Thyroid gland (tissue), 4 donors: ENCODE measurements at regions not wholly inside any gene's neighbourhood (a gene's known extent, or its start where the extent isn't known, plus 50 kb on each side); places are given as distances from the start of the nearest gene placed in this dataset.

Experiments
- DNase-seq, 2 donors: peaks; one replicate each; pipeline ENCODE4 v3.0.0-alpha.2; 2019
- H3K27ac ChIP-seq, 3 donors: fragments of 200-600 bp; sonication (generic); 1 replicate in 2 of 3; 2 replicates in 1 of 3; pipeline ENCODE4 v1.5.1; 2016 to 2019; ENCODE audit warnings: mild to moderate bottlenecking in 1 of 3, moderate library complexity in 1 of 3
- H3K27me3 ChIP-seq: fragments of 200-600 bp; sonication (generic); one replicate; pipeline ENCODE4 v1.5.1; 2019
- H3K36me3 ChIP-seq, 2 donors: fragments of 200-600 bp; sonication (generic); one replicate each; pipeline ENCODE4 v1.5.1; 2016 to 2019
- H3K4me1 ChIP-seq, 2 donors: fragments of 200-600 bp; sonication (generic); one replicate each; pipeline ENCODE4 v1.5.1; 2017 to 2019
- H3K4me3 ChIP-seq, 3 donors: fragments of 200-600 bp; sonication (generic); replicated peaks in 1 of 3; 1 replicate in 2 of 3; 2 replicates in 1 of 3; pipeline ENCODE4 v1.5.1; 2016; ENCODE audit warnings: mild to moderate bottlenecking in 1 of 3
- H3K9me3 ChIP-seq: fragments of 200-600 bp; sonication (generic); one replicate; pipeline ENCODE4 v1.5.1; 2017
- CTCF ChIP-seq, 6 experiments: fragments of 200-600 bp in 3 of 6; fragments of 450-650 bp in 3 of 6; sonication (generic) in 3 of 6; IDR thresholded peaks; one replicate each; pipeline ENCODE4 v1.5.1; 2016 to 2019; ENCODE audit warnings: antibody characterized with exemption in 6 of 6, mild to moderate bottlenecking in 2 of 6, inconsistent platforms in 1 of 6, moderate library complexity in 1 of 6
- POLR2A ChIP-seq, 2 donors: fragments of 450-650 bp; IDR thresholded peaks; one replicate each; pipeline ENCODE4 v1.6.1; 2017; ENCODE audit warnings: antibody characterized with exemption in 2 of 2, mild to moderate bottlenecking in 2 of 2, moderate library complexity in 1 of 2
- WGBS, 2 donors: methylation state at CpG; one replicate each; pipeline ENCODE4 v1.1.5; 2017; 5-methylcytosine and 5-hydroxymethylcytosine counted together
- intact Hi-C: fragments of 100-400 bp; cut with DNase I; formaldehyde crosslinking; loops from one replicate; pipeline ENCODE4 v1.15.1; 2023

GRCh38 chrX:110871839-110872238 lies 76.2 kb upstream of the CHRDL1 start:
- DNase-seq: no peak
- 83 to 94% methylated on average over 3 of the region's 3 CpGs for WGBS, 2 donors
- intact Hi-C loops: no loop called here
- Histone ChIP-seq H3K27me3 (no peaks in the 10 kb centered on the region), H3K27ac (no peak overlapping the region), H3K36me3 (no peaks in the 10 kb centered on the region), H3K9me3 (no peaks in the 10 kb centered on the region), H3K4me1 (no peaks in the 10 kb centered on the region), H3K4me3 (no peak overlapping the region)
- TF ChIP-seq POLR2A (IDR thresholded peaks at IDR 0.05): no peak
- TF ChIP-seq CTCF (IDR thresholded peaks at IDR 0.05): no peak

- Histone ChIP-seq H3K4me1 (no peaks in the 10 kb centered on the region), H3K27me3 (no peaks in the 10 kb centered on the region), H3K9me3 (no peaks in the 10 kb centered on the region), H3K27ac (no peak overlapping the region), H3K36me3 (no peaks in the 10 kb centered on the region), H3K4me3 (no peak overlapping the region)
- no peak for DNase-seq
- no peak for TF ChIP-seq POLR2A (IDR thresholded peaks at IDR 0.05)
- no peak for TF ChIP-seq CTCF (IDR thresholded peaks at IDR 0.05)
- intact Hi-C loops: no loop called here
- 37 to 47% methylated on average over 2 of the region's 2 CpGs for WGBS, 2 donors
Observed at GRCh38 chrX:110866421-110866820, 70.8 kb upstream of the CHRDL1 start.

GRCh38 chrX:110863883-110864282 lies 68.3 kb upstream of the CHRDL1 start:
- no peaks in the 10 kb centered on the region for H3K9me3 ChIP-seq
- H3K4me1 ChIP-seq: no peaks in the 10 kb centered on the region
- no peak for TF ChIP-seq CTCF (IDR thresholded peaks at IDR 0.05)
- no peak for TF ChIP-seq POLR2A (IDR thresholded peaks at IDR 0.05)
- no peaks in the 10 kb centered on the region for H3K36me3 ChIP-seq
- 87 to 95% methylated on average over 1 of the region's 1 CpG for WGBS, 2 donors
- H3K27me3 ChIP-seq: no peaks in the 10 kb centered on the region
- intact Hi-C loops: no loop called here
- no peak for DNase-seq
- no peak overlapping the region for H3K27ac ChIP-seq
- H3K4me3 ChIP-seq: no peak overlapping the region

- H3K27me3 ChIP-seq: no peaks in the 10 kb centered on the region
- intact Hi-C loops: no loop called here
- DNase-seq: no peak
- 82 to 85% methylated on average over 2 of the region's 2 CpGs for WGBS, 2 donors
- no peak overlapping the region for H3K4me3 ChIP-seq
- H3K4me1 ChIP-seq: no peaks in the 10 kb centered on the region
- no peak overlapping the region for H3K27ac ChIP-seq
- TF ChIP-seq CTCF (IDR thresholded peaks at IDR 0.05) (no peak), POLR2A (IDR thresholded peaks at IDR 0.05) (no peak)
- no peaks in the 10 kb centered on the region for H3K9me3 ChIP-seq
- no peaks in the 10 kb centered on the region for H3K36me3 ChIP-seq
Observed at GRCh38 chrX:110858565-110858964, 62.9 kb upstream of the CHRDL1 start.

- intact Hi-C loops: loop anchor here (5.0 kb wide), 1 partner anchor 249 kb away; no protein-coding TSS in a partner anchor
- TF ChIP-seq POLR2A (IDR thresholded peaks at IDR 0.05): no peak
- peak in 5 of 6 experiments; percentile 15 to 66 (median 51) for TF ChIP-seq CTCF (IDR thresholded peaks at IDR 0.05)
- Histone ChIP-seq H3K27me3 (no peaks in the 10 kb centered on the region), H3K9me3 (no peaks in the 10 kb centered on the region), H3K4me3 (no peak overlapping the region), H3K27ac (no peak overlapping the region), H3K36me3 (no peaks in the 10 kb centered on the region), H3K4me1 (no peaks in the 10 kb centered on the region)
- 32 to 35% methylated on average over 3 to 4 of the region's 7 CpGs for WGBS, 2 donors
- peak; percentile 55 to 64 for DNase-seq
Observed at GRCh38 chrX:110853610-110854009, 58.0 kb upstream of the CHRDL1 start.
